Type B pancreatic cell (in vitro differentiated cells): ENCODE measurements at regions not wholly inside any gene's neighbourhood (a gene's known extent, or its start where the extent isn't known, plus 50 kb on each side); places are given as distances from the start of the nearest gene placed in this dataset.

Experiments
- DNase-seq: peaks from one replicate; pipeline ENCODE4 v3.0.0; 2021; ENCODE audit warnings: mixed read lengths; ENCODE audit not compliant: unreplicated experiment; ENCODE audit errors: extremely low spot score
- H3K27ac Mint-ChIP-seq: 2 replicates; pipeline ENCODE4 v1.8.0; 2021; ENCODE audit warnings: mild to moderate bottlenecking, mixed read lengths
- H3K27me3 Mint-ChIP-seq: 2 replicates; pipeline ENCODE4 v1.8.0; 2021; ENCODE audit warnings: mixed read lengths
- H3K36me3 Mint-ChIP-seq: 2 replicates; pipeline ENCODE4 v1.8.0; 2021; ENCODE audit warnings: mixed read lengths
- H3K4me1 Mint-ChIP-seq: one replicate; pipeline ENCODE4 v1.8.0; 2021; ENCODE audit warnings: mixed read lengths; ENCODE audit not compliant: unreplicated experiment
- H3K4me3 Mint-ChIP-seq: 2 replicates; pipeline ENCODE4 v1.8.0; 2021; ENCODE audit warnings: mild to moderate bottlenecking, mixed read lengths
- H3K9me3 Mint-ChIP-seq: 2 replicates; pipeline ENCODE4 v1.8.0; 2021; ENCODE audit warnings: mixed read lengths
- CTCF ChIP-seq: fragments of 200-600 bp; sonication (generic); conservative IDR thresholded peaks from 2 replicates; pipeline ENCODE4 v1.5.0; 2021; ENCODE audit warnings: antibody characterized with exemption, mild to moderate bottlenecking

- Mint-ChIP-seq H3K9me3 (no peaks in the 10 kb centered on the region), H3K4me3 (no peak overlapping the region), H3K36me3 (no peaks in the 10 kb centered on the region), H3K4me1 (no peaks in the 10 kb centered on the region), H3K27me3 (no peaks in the 10 kb centered on the region), H3K27ac (no peak overlapping the region)
- DNase-seq, result no peak
- TF ChIP-seq CTCF, result no peak
Observed at GRCh38 chr14:38743966-38744584, 359.0 kb downstream of the SEC23A start.

GRCh38 chr14:38737686-38738407 lies 365.2 kb downstream of the SEC23A start:
- Mint-ChIP-seq H3K27ac (no peak overlapping the region), H3K36me3 (no peaks in the 10 kb centered on the region), H3K4me3 (no peak overlapping the region), H3K4me1 (no peaks in the 10 kb centered on the region), H3K27me3 (no peaks in the 10 kb centered on the region), H3K9me3 (no peaks in the 10 kb centered on the region)
- DNase-seq, result no peak
- no peak for TF ChIP-seq CTCF

- H3K9me3 Mint-ChIP-seq, result no peaks in the 10 kb centered on the region
Observed at GRCh38 chr14:38735005-38735404, 368.0 kb downstream of the SEC23A start.

GRCh38 chr14:38731962-38732361 lies 371.1 kb downstream of the SEC23A start:
- Mint-ChIP-seq H3K4me1 (no peaks in the 10 kb centered on the region), H3K36me3 (no peaks in the 10 kb centered on the region), H3K27ac (no peak overlapping the region), H3K9me3 (no peaks in the 10 kb centered on the region), H3K27me3 (peaks cover 5% of the 10 kb centered on the region), H3K4me3 (no peak overlapping the region)
- no peak for TF ChIP-seq CTCF
- DNase-seq, result no peak

More at GRCh38 chr14:38735005-38735404, 368.0 kb downstream of the SEC23A start:
- no peaks in the 10 kb centered on the region for H3K4me1 Mint-ChIP-seq
- no peak overlapping the region for H3K4me3 Mint-ChIP-seq
- TF ChIP-seq CTCF, result no peak
- H3K36me3 Mint-ChIP-seq, result no peaks in the 10 kb centered on the region
- no peak for DNase-seq
- no peak overlapping the region for H3K27ac Mint-ChIP-seq
- H3K27me3 Mint-ChIP-seq, result peaks cover 5% of the 10 kb centered on the region

- Mint-ChIP-seq H3K36me3 (no peaks in the 10 kb centered on the region), H3K27ac (no peak overlapping the region), H3K4me3 (no peak overlapping the region), H3K27me3 (peaks cover 5% of the 10 kb centered on the region), H3K9me3 (no peaks in the 10 kb centered on the region), H3K4me1 (no peaks in the 10 kb centered on the region)
- no peak for DNase-seq
- TF ChIP-seq CTCF, result no peak
Observed at GRCh38 chr14:38730420-38730819, 372.6 kb downstream of the SEC23A start.
